ELR (cell line): ENCODE measurements at regions not wholly inside any gene's neighbourhood (a gene's known extent, or its start where the extent isn't known, plus 50 kb on each side); places are given as distances from the start of the nearest gene placed in this dataset.
"Not testable (repeated sequence)": the region's sequence is repeated elsewhere in the genome, so short reads cannot be mapped to it uniquely, and the experiment has no call there.

ENCODE experiments used
- DNase-seq: peaks from one replicate; pipeline ENCODE4 v3.0.0-alpha.2; 2015; ENCODE audit warnings: low read depth

DNA sequence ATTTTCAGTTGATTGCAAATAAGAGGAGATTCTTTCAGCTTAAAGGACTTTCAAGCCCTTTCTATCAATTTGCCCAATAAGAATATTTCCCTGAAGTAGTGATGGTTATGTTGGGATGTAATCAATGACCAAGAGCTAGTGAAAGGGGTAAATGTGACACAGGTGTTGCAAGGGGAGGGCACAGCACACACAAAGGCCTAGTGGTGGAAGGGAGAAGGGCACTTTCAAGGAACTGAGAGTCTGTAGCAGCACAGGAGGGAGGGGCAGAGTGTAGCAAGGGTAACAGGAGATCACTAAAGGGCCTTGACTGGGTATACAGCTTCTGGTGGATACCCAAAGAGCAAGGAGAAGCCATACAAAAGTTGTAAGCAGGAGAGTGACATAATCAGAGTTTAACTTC, 217.8 kb upstream of the ARHGEF26 start:
- no peak for DNase-seq

DNA sequence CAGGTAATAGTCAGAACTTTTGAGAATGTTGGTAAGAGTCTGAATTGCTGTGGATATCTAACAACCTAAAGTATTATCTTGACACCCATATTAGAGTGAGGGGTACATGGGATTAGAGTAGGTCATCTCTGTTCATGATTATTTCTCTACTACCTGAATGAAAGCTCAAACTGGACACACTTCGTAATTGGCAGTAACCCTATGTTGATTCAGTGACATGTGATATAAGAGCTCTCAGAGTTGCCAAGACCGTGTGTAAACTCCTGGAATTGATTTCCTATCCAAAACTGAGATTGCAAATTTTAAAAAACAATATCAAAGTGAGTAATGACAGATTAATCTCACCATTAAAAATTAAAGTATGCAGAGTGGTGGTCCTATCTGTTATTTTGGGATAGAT, 214.8 kb upstream of the ARHGEF26 start:
- no peak for DNase-seq

DNA sequence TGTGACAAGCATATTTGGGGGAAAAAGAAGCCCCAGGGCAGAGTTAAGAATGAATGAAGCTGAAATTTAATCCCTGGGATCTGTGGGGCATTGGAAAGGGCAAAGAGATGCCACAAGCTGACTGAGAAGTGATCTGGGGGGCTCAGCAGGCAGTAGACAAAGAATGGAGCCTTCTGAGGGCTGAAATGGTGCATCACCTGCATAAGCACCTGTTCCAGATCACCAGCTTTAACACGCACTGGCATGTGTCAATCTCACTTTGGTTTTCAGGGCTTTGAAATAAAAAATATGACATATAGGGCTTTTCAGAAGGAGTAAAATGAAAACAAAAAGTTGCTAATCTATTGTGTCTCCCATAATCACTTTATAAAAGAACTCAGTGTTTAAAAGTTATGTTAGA, 210.8 kb upstream of the ARHGEF26 start:
- no peak for DNase-seq

DNA sequence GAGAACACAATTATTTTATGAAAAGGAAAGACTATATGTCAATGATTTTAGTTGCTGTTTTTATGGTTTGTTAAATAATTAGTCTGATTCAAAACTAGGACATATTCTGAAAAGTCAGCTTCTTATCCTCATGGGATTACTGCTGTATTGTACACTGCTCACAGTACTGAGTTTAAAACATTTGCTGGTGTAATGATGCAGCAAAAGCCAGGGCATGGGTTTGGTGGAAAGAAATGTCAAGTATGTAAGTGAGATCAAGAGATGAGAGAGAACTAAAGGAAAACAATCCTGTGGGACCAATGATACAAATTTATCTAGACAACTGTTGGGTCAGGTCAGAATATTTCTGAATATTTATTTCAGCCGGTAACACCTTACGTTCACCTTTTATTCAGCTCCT, 210.1 kb upstream of the ARHGEF26 start:
- DNase-seq: no peak

DNA sequence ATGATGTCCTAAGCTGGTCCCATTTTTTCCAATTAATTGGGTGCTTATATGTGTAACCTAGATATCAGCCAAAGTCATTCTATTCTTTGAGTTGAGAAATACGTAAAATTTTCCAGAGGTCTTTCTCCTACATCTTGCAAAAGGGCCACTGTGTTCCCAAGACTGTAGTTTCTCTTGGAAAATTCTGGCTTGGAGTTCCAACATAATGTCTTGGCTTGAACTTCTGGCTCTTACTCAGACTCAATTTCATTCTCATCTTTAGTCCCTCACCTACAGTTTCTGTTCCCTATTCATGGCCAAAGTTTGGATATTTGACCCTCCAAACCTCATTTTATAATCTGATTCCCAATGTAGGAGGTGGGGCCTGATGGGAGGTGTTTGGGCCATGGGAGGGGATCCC, 201.4 kb upstream of the ARHGEF26 start:
- DNase-seq: no peak

DNA sequence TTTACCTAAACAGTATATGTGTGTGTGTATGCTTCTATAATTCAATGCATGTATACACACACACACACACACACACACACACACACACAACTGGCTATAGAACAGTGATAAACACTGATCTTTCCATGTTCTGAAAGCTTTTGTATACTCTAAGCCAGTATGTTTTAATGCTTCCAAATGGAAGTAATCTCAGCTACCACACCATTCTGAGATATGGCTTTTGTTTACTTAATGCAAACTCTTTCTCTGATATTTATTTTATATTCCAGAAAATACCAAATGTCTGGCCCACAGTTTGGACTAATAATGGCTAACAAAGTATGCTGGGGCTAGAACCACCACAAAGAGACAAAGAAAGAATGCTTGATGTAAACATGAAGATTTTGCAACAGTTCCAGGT, 199.4 kb upstream of the ARHGEF26 start:
- DNase-seq: no peak

GRCh38 chr3:153925841-153926514, 195.2 kb upstream of the ARHGEF26 start:
- no peak for DNase-seq

DNA sequence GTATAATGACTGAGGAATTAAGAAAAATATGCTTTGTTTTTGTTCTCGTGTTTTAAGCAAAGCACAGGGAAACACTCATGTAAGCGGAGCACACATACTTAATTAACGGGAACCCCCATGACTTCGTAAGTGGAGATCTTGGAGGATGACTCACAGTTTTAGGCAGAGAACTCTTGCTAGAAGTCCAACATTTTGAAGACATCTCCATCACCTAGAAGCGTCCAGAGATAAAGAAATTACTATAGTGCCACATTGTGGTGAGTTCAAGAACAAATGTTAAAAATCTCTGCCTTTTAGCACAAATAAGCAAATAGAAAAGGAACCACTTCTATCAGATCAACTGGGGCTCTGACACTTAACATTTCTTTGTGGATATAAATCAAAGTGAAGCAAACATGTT, 194.1 kb upstream of the ARHGEF26 start:
- peak; percentile 63 for DNase-seq

DNA sequence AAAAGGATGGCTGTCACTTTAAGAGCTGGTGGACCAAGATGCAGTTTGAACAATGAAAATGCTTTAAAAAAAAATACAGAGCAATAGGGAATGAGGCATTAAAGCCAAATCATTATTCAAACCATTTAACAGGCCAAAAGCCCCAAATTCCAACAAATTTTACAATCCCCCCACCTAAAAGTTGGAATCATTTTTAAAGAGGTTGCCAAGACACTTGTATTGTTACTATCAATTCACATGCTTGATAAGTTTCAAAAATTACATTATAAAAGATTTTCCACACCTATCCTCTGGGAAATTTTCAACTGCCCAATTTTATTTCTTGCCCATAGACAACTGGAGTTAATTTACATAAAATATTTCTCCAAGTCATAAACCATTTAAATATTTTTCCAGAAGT, 192.3 kb upstream of the ARHGEF26 start:
- no peak for DNase-seq

DNA sequence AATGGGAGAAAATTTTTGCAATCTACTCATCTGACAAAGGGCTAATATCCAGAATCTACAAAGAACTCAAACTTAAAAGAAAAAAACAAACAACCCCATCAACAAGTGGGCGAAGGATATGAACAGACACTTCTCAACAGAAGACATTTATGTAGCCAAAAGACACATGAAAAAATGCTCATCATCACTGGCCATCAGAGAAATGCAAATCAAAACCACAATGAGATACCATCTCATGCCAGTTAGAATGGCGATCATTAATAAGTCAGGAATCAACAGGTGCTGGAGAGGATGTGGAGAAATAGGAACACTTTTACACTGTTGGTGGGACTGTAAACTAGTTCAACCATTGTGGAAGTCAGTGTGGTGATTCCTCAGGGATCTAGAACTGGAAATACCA, 187.7 kb upstream of the ARHGEF26 start:
- not testable (repeated sequence) for DNase-seq

DNA sequence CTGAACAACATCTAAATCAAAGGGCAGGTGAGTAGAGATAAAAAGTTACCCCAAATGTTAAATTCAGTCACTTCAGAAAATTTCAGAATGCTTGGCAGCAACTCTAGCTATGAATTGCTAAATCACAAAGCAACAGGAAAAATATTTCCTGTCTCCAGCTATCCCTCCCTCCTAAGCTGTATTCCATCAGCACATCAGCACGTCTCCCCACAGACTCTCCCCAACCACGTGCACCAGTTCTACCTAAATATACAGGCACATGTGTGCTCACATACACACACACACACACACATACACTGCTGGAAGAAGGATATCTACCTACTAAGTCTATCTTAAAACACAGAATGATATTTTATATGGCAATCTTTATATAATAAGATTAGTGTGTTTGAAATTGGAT, 177.1 kb upstream of the ARHGEF26 start:
- DNase-seq: no peak

GRCh38 chr3:153951276-153951675, 169.9 kb upstream of the ARHGEF26 start:
- DNase-seq: no peak

- no peak for DNase-seq
Measured at GRCh38 chr3:153952091-153952490, 169.1 kb upstream of the ARHGEF26 start.

DNA sequence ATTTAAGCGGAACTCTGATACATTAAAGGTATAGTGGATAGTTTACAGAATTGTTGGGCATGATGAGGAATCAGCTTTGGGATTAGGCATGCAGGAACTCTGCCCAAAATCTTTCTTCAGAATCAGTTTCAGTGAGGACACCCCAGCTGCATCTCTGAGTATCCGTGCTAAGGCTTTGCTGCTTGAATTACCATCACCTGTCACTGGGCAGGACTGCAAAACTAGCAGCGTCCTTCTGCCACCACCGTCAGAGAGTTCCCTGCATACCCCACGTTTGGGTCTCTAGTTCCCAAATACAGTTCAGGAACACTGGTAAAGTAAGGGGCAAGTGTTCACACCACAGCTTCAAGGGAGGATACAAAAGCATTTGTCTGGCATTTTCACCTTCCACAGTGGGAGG, 164.6 kb upstream of the ARHGEF26 start:
- DNase-seq: no peak

- DNase-seq: peak; percentile 21
Measured at GRCh38 chr3:153957421-153957820, 163.8 kb upstream of the ARHGEF26 start.

GRCh38 chr3:153958635-153959595, 162.3 kb upstream of the ARHGEF26 start:
- DNase-seq: peak; percentile 19

DNA sequence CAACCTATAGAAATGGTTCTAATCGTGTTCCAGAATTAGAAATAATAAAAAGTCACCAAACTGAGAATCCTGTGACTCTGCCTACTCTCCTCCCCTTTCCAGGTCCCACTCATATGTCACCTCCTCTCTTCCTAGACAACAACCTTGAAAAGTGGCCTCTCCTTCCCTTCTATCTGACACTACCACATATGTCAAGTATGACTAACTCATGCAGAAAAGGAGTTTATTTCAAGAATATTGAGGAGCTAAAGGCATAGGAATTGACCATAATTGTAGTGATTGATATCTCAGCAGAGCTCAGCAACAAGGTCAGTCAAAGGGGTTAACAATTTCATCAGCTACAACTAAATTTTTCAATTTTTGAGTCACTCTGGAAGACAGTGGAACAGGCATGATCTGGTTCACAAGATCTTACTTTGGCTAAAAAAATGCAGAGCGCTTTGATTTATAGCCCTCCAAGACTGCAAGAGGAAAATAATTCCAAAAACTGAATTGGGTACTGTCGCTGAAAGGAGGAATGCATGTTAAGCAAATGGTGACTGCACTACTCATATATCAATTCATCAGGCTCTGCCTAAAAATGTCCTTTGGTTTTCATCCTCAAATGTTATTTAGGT, 160.6 kb upstream of the ARHGEF26 start:
- no peak for DNase-seq

- DNase-seq: no peak
Measured at GRCh38 chr3:153961494-153961893, 159.7 kb upstream of the ARHGEF26 start.

DNA sequence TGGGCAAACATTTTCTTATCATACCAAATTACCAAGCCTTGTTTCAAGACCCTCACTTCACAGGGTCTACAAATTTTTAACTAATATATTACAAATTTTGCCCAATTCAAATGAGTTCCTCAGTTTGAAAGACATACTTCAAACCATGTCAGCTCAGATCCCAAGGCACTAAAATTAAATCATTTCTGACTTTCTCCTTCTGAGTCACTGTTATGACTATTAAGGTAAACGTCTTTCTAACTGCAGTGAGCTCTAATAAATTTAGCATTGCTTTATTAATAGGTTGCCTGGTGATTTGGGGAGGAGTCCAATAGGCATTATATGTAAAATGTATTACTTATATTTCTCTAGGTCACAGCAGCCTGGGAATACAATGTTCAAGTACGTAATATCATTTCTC, 158.2 kb upstream of the ARHGEF26 start:
- no peak for DNase-seq

- DNase-seq: peak; percentile 15
Measured at GRCh38 chr3:153967260-153967659, 153.9 kb upstream of the ARHGEF26 start.

- no peak for DNase-seq
Measured at GRCh38 chr3:153970047-153970446, 151.1 kb upstream of the ARHGEF26 start.

GRCh38 chr3:153970741-153971347, 150.3 kb upstream of the ARHGEF26 start:
- DNase-seq: peak; percentile 44

- DNase-seq: no peak
Measured at GRCh38 chr3:153972862-153973261, 148.3 kb upstream of the ARHGEF26 start.
